ENCODE measurements at regions not wholly inside any gene's neighbourhood (a gene's known extent, or its start where the extent isn't known, plus 50 kb on each side); places are given as distances from the start of the nearest gene placed in this dataset.

DNA sequence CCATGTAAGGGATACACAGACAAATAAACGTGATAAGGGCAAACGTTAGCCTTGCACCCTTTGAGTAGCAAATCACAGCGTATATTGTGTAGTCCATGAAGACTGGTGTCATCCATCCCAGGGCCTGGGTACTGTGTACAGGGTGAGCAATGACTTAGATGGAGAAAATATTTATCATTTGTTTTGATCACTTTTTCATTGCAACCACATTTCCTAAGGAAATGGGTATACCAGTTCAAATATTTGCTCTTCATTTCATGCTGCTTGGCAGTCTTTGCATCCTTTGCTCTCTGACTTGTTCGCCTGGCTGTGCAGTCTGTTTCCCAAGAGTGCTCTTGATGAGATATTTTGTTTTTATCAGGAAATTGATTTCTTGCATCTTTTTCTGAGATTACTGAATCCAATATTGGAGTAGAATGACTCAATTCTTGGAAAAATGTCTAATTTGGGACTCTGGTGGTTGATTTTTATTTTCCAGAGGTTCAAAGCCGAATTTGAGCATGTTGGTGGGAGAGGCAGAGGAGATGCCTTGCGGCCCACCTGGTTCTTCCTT is 424.6 kb upstream of the SEMA6D start:
- no peak for DNase-seq

DNA sequence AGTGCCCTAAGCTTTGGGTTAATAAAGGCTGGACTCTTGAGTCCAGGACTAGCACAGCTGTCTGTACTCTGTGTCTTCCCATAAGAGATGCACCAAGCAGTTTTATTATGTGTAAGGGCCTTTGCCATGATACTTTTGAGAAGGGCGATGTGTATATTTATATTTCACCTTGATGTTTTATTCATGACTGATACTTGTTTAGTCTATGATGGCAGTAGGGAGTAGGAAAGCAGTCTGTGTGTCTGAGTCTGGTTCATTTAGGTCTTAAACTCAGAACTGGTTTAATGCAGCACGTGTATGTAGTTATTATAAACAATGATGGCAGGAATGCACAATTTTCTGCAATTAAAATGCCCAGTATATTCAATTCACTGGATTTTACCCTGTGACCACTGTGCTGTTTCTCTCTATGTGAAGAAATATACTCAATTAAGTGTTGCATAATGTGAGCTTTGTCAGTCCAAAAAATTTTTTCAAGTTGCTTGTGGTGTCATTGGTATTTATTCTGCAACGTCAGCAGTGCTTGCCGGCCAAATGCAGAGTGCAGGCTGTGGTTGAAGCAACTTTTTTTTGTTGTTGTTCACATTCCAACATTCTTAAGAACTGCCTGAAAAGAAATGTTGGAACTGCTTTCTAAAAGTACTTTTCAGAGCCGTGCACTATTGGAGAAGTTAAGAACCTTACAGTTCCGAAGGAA is 423.7 kb upstream of the SEMA6D start:
- DNase-seq, result no peak

DNA sequence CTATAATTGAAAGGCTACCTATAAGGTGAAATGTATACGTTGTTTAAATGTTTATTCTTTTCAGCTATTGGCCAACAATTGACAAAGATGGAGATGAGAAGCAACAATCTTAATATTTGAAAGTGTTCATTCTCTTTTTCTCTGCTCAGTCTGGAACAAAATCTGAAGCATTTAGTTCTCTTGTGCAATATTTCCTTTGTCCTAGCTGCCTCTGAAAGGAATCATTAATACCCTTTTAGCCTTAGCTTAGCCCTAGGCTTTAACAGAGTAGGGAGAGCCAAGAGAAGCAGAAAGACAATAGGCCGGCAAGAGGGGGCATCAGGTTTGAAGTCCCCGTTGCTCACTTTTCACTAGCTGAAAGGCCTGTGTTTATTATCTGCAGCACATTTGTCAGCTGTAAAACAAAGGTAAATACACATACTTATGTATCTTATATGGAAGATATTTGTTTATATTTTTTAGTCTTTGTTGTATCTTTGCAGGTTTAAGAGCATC is 422.5 kb upstream of the SEMA6D start:
- no peak for DNase-seq

DNA sequence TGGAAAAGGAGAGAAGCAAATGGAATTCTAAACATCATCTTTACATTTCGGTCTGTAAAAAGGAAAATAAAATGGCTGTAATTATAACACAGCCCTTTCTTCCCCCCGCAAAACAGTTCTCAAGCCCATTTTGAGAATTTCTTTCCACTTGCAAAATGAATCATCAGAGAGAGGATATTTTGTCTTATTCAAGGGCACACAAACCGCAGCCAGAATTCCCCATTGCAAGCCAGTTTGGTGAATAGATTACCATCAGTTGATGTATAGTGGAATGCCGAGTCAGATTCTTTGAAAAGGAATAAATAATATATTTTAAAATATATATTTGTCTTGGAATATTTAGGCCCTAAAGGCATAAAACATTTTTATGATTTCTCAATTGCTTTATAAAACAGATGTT is 420.4 kb upstream of the SEMA6D start:
- no peak for DNase-seq

DNA sequence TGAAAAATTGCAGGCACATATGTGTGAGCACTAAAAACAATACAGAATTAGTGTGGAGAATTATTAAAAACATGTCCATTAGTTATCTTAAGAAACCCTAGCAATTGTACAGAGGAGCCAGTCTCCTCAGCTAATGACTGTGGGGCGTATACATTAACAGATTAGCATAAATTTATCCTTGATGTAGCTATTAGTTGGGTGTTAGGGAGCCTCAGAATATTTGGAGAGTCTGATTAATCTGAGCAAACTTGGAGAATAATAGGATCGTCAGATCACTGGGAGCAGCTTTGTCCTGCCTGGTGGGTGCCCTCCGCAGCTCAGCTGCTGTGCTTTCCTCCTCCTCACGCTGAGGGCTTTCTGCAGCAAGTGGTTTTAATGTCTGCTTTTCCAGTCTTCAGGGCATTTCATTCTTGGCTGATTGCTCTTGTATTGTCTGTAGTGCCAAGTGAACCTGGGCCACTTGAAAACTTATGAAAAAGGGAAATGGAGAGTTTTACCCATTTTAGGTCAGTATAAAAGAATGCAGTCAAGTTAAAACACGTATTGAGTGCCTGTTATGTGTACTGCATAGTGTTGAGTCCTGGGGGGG is 417.4 kb upstream of the SEMA6D start:
- peak; percentile 22 for DNase-seq

DNA sequence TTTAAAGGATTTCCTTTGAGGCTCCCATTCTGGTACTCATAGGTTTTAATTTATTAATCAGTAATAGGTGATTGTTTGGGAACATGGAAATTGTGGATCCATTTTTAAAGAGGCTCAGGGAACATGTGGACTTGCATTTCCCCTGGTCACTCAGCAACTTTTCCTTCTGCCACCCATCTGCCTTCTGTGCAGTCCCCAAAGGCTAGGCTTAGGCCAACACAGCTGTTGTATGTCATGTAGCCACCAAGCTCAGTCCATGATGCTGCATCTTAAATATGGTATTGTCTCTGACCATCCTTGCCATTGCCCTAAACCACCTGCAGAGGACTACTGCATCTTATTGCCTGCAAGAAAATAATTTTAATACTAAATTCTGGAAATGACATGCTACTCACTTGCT is 416.7 kb upstream of the SEMA6D start:
- no peak for DNase-seq

DNA sequence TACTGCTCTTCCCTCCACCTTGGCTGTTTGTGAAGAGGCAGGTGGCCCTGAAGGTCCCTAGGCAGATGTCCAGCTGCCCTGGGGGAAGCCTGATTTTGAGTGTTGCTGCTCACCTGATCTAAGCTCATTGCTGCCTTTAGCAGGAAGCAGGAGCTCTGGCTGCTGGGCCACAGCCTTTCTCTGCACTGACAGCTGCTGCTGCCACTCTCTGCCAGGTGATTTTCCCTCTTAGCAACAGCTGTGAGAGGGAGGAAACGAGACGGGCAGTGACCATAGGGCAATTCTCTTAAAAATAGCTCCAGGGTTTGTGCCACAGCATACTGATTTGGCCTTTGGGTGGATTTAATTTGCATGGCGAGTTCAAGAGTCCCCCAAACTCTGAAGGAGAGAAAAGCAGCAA is 415.8 kb upstream of the SEMA6D start:
- DNase-seq, result peak; percentile 78

DNA sequence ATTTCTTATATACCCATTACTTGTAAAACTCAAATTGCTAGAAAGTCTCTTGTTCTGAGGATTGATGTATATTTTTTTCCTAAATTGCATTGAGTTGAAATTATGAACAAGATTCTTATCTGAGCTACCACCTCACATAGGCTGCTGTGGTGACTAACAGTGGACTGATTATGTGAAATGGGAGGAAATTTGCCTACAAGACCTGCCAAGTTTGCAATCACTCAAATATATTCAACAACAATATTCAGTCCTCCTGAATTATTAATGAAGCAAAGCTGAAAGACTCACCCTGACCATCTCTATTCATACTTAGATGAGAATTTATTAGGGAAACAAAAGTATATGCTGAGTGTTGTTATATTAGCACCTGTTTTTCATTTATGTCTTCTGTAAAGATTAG is 412.6 kb upstream of the SEMA6D start:
- DNase-seq, result no peak

DNA sequence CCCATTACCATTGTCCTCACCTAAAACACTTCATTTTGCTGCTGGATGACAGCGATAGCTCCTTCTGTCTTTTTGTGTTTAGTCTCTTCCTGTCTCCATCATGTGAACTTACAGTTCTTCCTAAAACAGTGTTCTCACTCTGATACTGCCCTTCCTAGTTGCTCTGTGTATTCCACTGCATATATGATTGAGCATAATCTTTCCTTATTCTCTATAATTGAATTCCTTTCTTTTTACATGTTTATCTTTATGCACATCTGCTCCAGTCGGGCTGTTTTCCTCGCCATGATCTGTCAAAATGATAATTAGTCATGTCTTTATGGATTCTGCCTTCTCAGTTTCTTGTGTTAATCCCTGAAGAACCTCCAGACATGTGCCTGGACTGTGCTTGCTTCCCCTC is 405.1 kb upstream of the SEMA6D start:
- DNase-seq, result no peak

DNA sequence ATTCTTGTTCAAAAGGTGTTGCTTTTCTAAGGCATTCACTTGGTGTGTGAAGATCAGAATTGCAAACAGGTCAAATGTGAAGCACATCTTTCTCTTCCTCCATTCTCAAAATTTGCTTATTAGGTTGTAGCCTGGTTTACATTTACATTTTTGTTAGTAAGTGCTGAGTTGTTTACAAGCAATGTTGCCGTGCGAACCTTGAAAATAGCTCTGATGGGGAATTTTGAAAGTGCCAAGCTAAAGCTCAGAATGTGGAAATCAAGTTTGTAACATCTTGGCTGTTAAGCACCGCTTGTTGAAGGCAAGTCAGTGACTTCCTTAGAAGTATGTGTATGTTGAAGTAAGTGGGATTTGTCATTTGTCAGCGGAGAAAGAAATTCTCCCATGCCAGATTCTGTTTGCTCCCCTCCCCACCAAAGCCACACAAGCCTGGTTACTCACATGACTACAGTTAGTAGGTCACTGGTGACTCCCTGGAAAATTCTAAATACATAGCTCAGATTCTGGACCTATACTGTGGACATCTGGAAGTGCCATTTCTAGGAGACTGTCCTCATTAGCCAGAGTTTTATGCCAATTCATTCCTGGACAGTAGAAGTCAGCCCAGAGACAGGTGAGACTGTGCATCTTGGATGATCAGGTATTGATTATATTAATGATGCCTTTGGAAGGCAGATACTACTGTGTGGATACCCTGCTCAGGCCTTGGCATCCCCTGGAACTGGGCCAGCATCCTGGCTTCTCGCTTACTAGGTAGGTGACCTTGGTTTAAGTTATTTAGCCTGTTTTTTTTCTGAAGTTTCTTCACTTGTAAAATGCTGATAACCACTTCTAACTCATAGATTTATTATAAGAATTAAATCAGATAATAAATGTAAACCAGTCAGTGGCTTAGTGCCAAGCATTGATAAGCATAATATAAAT is 390.6 kb upstream of the SEMA6D start:
- no peak for DNase-seq

DNA sequence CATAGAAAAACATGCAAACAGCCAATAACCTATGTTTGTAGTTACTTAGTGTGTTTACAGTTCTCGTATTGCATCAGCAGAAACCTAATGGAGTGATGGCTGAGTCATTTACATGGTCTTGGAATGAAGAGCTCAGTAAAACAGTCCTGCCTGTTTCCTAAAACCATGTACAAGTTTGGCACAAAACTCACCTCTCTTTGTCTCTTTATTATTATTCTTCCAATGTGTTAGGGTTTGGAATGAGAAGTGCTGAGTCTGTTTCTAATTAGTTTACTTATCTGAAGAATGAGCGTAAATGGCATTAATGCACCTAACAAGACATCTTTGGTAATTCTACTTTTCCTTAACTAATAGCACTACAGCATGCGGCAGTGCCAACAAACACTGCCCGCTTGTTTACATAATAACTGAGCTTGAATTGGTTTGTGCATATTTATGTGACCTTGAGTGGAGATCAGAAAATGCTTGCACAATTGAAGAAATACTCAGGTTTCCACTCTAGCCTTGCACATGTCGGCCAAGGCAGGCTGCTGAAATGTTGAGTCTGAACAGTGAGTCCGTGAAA is 385.4 kb upstream of the SEMA6D start:
- peak; percentile 61 for DNase-seq

DNA sequence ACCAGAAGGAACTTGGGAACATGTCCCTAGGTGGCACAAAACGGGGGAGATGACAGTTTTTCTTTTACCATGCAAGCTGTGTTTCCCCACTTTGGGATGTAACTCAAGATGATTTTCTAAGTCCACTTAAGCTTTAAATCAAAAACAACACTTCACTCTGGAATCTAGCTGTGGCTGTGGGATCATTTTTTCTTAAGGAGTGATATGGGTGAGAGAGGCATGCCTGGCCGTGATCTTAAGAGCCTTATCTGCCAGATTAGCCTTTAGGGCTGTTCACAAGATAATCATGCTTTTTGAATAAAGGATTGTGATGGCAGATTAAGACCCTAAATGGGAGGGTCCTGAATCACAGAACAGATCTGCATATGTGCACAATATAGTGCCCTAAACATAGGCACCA is 384.8 kb upstream of the SEMA6D start:
- no peak for DNase-seq

DNA sequence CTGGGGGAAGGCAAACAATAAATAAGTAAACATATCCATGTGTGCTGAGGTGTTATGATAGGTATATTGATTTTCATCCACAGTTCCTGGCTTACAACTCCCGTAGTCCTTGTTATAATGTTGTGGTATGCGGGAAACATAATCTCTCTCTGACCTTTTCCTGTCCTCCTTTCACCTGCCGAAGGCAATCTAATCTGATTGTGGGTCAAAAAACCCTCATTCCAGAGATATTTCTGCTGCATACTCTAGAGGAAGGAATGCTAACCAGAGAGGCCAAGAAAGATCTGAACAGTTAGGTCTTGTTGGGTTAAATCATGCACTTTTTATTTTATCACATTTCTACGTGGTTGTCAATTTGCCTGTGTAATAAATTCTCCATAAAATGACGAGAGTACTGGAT is 383.6 kb upstream of the SEMA6D start:
- DNase-seq, result no peak

DNA sequence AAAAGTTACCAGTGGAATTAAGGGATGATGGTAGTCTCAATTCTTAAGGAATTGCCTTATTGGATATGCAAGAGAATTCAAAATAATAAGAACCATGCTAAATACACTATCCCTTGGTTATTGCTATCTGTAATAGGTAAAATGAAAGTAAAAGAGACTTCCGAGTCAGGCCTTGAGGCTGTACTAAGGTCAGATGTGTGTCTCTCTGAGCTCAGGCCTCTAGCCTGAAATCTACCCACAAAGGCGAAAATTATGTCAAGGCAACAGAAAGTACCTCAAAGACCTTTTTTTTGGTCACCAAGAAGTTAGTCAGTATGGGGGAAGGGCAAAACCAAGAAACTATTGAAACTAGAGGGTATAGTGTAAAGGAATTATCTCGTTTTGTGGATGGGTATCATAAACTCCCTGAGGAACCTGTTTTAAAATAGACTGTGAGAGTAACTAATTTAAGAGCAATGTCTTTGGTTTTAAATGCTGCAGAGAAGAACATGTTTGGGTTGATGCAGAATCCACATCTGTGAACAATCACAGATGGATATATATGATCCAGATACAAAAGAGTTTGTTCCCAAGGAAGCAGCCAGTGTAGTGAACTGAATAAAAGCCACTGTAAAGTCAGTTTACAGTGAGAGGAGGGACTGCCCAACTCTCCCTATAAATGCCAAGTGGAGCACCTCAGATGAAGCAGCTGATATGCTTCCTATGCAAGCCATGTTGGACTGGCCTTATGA is 382.3 kb upstream of the SEMA6D start:
- no peak for DNase-seq

DNA sequence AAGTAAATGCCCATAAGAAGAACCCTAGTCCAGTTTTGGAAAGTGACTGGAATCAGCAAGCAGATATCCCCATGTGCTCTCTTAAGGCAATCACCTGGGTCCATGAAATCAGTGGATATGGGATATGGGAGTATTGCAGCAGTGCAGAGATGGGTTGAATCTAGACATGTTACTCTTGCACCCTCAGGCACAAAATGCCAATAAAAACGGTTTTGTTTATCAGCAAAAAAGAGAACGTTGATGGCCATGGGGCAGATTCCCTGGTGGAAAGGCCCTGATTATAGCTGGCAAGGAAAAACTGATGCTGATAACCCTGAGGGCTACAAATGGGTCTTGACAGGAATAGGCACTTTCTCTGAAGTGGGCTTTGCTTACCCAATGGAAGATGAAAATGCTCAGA is 380.2 kb upstream of the SEMA6D start:
- no peak for DNase-seq

DNA sequence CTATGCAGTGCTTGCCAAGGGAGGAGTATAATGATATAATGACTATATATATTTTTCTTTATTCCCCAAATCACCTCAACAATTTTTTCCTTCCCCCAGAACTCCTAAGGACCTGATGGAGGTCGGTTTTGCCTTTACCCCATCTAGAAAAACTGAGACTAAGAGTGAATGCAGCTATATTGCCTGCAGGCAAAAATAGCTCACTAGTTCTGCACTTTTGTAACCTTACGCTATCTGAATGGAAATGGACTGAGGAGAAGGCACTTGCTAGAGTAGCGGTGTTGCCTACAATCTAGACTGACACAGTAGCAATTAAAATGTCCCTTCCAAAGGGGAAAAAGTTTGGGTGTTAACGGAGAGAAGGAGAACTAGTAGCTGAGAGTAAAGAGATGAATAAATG is 379.5 kb upstream of the SEMA6D start:
- DNase-seq, result no peak

DNA sequence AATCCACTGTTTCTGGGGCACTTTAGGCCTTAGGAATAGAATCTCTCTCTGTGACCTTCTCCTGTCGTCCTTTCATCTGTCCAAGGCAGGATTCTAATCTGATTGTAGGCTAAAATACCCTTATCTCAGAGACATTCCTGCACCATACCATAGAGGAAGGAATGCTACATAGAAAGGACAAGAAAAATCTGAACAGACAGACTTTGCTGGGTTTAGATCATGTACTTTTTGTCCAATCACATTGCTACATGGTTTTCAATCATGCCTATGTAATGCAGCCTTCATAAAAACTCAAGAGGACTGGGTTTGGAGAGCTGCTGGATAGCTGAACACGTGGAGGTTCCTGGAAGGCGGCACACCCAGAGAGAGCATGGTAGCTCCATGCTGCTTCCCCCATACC is 378.5 kb upstream of the SEMA6D start:
- no peak for DNase-seq

DNA sequence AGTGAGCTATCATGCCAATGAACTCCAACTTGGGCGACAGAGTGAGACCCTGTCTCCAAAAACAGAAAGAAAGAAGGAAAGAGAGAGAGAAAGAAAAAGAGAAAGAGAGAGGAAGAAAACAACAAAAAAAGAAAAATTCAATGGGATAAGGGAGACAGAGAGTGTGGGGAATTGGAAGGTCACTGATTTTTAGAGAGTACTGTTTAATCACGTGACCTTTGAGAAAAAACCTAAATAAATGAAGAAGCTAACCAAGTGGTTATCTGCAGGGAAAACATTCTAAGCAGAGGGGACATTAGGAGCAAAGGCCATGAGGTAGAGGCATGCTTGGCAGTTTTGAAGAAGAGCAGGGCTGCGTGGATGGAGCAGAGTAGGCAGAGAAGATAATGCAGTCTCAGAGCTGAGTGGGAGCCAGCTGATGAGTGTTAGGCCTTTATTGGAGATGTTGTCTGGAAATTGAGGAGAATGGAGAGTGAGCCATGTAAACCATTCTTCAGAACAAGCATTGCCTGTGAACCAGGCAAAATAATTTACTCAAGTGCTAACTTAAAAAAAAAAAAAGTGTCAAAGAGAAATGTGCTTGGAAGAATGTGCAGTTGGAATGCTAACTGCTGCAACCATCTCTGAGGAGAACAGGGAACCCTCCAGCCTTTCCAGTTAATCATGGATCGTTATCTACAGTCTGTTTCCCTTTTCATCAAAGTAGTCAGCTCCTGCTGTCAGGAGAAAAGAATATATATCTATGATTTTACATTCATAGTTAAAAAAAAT is 377.3 kb upstream of the SEMA6D start:
- DNase-seq, result no peak

DNA sequence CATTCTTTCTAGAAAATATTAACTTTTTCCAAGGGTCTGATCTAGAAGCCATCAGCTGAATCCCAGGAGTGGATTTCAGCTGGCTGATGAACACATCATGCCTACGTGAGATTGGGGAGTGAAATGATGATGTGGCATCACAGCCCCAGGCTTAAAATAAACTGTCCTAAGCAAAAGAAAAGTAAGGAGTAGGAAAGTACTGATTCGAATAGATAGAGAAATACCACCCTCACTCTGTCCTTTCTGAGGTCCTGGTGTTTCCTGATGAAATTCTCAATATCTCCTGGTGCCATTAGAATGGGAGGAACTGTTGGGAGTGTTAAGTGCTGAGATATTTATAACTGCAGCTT is 376.8 kb upstream of the SEMA6D start:
- no peak for DNase-seq

DNA sequence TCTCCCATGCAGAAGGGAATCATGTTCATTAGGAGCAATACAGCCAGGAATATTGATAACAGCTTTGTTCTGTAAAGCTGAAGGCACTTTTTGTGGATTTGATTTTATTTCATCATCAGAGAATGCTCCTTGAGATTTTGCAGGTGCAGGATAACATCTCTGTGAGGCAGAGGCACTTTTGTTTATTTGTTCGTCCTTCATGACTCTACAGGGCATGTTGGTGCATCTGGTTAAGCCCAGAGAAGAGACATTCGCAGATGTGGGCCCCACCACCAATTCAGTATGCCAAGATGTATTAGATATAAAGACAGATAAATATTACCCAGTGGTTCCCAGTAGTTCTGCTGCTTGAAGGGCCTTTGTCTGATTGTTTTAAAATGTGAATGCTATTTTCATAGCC is 368.1 kb upstream of the SEMA6D start:
- DNase-seq, result peak; percentile 69

DNA sequence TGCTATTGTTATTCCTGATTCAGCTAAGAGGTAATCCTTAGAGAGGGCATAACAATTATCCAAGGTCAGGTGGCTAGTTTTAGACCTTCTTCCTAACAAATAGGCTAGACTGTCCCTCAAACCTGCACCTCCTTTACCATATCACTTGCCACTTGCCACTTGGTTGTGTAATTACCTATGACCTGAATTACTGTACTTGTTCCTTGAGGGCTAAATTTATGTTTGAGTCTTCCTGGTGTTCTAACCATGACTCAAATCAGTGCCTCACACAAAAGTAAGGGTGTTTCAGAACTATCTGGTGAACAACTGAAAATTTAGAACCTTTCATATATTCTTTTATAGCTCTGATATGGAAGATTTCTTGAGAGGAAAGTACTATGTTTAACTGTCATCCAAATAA is 365.8 kb upstream of the SEMA6D start:
- no peak for DNase-seq

DNA sequence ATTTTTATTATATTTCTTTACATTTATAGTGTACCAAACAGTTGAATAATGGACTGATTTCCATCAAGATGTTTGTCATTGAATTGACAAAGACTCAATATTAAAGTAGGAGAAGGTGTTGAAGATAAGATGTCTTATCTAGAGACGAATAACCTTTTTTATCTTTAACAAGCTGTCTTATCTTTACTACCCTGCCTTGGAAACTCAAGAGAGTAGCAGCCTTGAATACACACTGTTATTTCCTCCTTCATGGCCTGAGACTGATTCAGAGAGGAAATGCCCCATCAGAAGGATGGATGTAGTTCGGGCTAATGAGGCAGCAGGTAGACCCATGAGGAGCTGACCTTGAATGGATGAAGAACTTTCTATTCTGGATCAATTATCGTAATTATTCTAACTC is 365.1 kb upstream of the SEMA6D start:
- no peak for DNase-seq

Data from NCI-H345 (cell line).